BE2C (cell line): ENCODE measurements at regions not wholly inside any gene's neighbourhood (a gene's known extent, or its start where the extent isn't known, plus 50 kb on each side); places are given as distances from the start of the nearest gene placed in this dataset.

Experiments used
- DNase-seq: peaks from one replicate; pipeline ENCODE4 v3.0.0-alpha.2; 2020
- H3K27me3 ChIP-seq: fragments of 250-450 bp; sonication (Bioruptor Pico); 2 replicates; pipeline ENCODE4 v1.5.1; 2020; ENCODE audit warnings: mild to moderate bottlenecking
- H3K36me3 ChIP-seq: fragments of 250-450 bp; sonication (Bioruptor Pico); 2 replicates; pipeline ENCODE4 v1.5.1; 2020; ENCODE audit warnings: mild to moderate bottlenecking
- H3K4me1 ChIP-seq: fragments of 250-450 bp; sonication (Bioruptor Pico); 2 replicates; pipeline ENCODE4 v1.5.1; 2020
- H3K4me3 ChIP-seq: 2 replicates; pipeline ENCODE4 v1.5.1; 2011; ENCODE audit warnings: low read depth, low read length
- H3K9me3 ChIP-seq: fragments of 250-450 bp; sonication (Bioruptor Pico); 2 replicates; pipeline ENCODE4 v1.5.1; 2020
- CTCF ChIP-seq: IDR thresholded peaks from 2 replicates; pipeline ENCODE4 v1.5.1; 2012; ENCODE audit warnings: mild to moderate bottlenecking, low read depth, low read length

- Histone ChIP-seq H3K27me3 (no peaks in the 10 kb centered on the region), H3K36me3 (no peaks in the 10 kb centered on the region)
These were observed 1676.7 kb downstream of the REEP3 start for GRCh38 chr10:65197935-65198334.

GRCh38 chr10:65201491-65201890 is 1680.3 kb downstream of the REEP3 start:
- no peak for TF ChIP-seq CTCF
- H3K4me1 ChIP-seq: no peaks in the 10 kb centered on the region
- H3K36me3 ChIP-seq: no peaks in the 10 kb centered on the region
- no peaks in the 10 kb centered on the region for H3K9me3 ChIP-seq
- DNase-seq: no peak
- H3K4me3 ChIP-seq: no peak overlapping the region
- H3K27me3 ChIP-seq: no peaks in the 10 kb centered on the region

More at GRCh38 chr10:65197935-65198334, 1676.7 kb downstream of the REEP3 start:
- DNase-seq: no peak
- peaks cover 13% of the 10 kb centered on the region for H3K4me1 ChIP-seq
- no peak overlapping the region for H3K4me3 ChIP-seq
- no peak for TF ChIP-seq CTCF
- no peaks in the 10 kb centered on the region for H3K9me3 ChIP-seq

- H3K4me3 ChIP-seq: no peak overlapping the region
- no peaks in the 10 kb centered on the region for H3K4me1 ChIP-seq
- TF ChIP-seq CTCF: no peak
- H3K36me3 ChIP-seq: no peaks in the 10 kb centered on the region
- H3K9me3 ChIP-seq: no peaks in the 10 kb centered on the region
- DNase-seq: no peak
- H3K27me3 ChIP-seq: no peaks in the 10 kb centered on the region
These were observed 1683.8 kb downstream of the REEP3 start for GRCh38 chr10:65204999-65205398.

- Histone ChIP-seq H3K9me3 (no peaks in the 10 kb centered on the region), H3K4me3 (no peak overlapping the region), H3K27me3 (no peaks in the 10 kb centered on the region), H3K4me1 (no peaks in the 10 kb centered on the region), H3K36me3 (no peaks in the 10 kb centered on the region)
- no peak for DNase-seq
- TF ChIP-seq CTCF: no peak
These were observed 1692.0 kb downstream of the REEP3 start for GRCh38 chr10:65213170-65213569.

- DNase-seq: no peak
- no peaks in the 10 kb centered on the region for H3K4me1 ChIP-seq
- no peaks in the 10 kb centered on the region for H3K27me3 ChIP-seq
- H3K9me3 ChIP-seq: no peaks in the 10 kb centered on the region
- no peaks in the 10 kb centered on the region for H3K36me3 ChIP-seq
- TF ChIP-seq CTCF: no peak
- H3K4me3 ChIP-seq: no peak overlapping the region
These were observed 1698.2 kb downstream of the REEP3 start for GRCh38 chr10:65219444-65219843.

- Histone ChIP-seq H3K27me3 (no peaks in the 10 kb centered on the region), H3K36me3 (no peaks in the 10 kb centered on the region), H3K4me1 (no peaks in the 10 kb centered on the region), H3K9me3 (no peaks in the 10 kb centered on the region), H3K4me3 (no peak overlapping the region)
- DNase-seq: no peak
- TF ChIP-seq CTCF: no peak
These were observed 1694.7 kb upstream of the LRRTM3 start for GRCh38 chr10:65231148-65231547.
